Vagina (tissue), 2 donors: ENCODE measurements at regions not wholly inside any gene's neighbourhood (a gene's known extent, or its start where the extent isn't known, plus 50 kb on each side); places are given as distances from the start of the nearest gene placed in this dataset.

Experiments
- DNase-seq, 2 donors: peaks; one replicate each; pipeline ENCODE4 v3.0.0-alpha.2; 2017; ENCODE audit errors: extremely low spot score in 2 of 2
- H3K27ac ChIP-seq: fragments of 200-600 bp; sonication (generic); one replicate; pipeline ENCODE4 v1.5.1; 2019
- H3K27me3 ChIP-seq: fragments of 200-600 bp; sonication (generic); one replicate; pipeline ENCODE4 v1.5.1; 2019
- H3K36me3 ChIP-seq, 2 donors: fragments of 200-600 bp; sonication (generic); one replicate each; pipeline ENCODE4 v1.5.1; 2017 to 2019
- H3K4me1 ChIP-seq: fragments of 200-600 bp; sonication (generic); one replicate; pipeline ENCODE4 v1.5.1; 2019
- H3K4me3 ChIP-seq, 2 donors: fragments of 200-600 bp; sonication (generic); 1 replicate in 1 of 2; 2 replicates in 1 of 2; pipeline ENCODE4 v1.5.1; 2016 to 2019
- H3K9me3 ChIP-seq: fragments of 200-600 bp; sonication (generic); one replicate; pipeline ENCODE4 v1.5.1; 2019
- POLR2A ChIP-seq, 2 donors: fragments of 450-650 bp; IDR thresholded peaks; one replicate each; pipeline ENCODE4 v1.6.1; 2017; ENCODE audit warnings: antibody characterized with exemption in 2 of 2, mild to moderate bottlenecking in 2 of 2, moderate library complexity in 2 of 2
- POLR2AphosphoS5 ChIP-seq, 2 donors: sonication (generic); formaldehyde crosslinking; IDR thresholded peaks; one replicate each; pipeline ENCODE4 v1.9.0; 2017; ENCODE audit warnings: antibody characterized with exemption in 2 of 2, mild to moderate bottlenecking in 2 of 2, low read depth in 1 of 2; ENCODE audit not compliant: insufficient read depth in 1 of 2
- intact Hi-C: fragments of 100-400 bp; cut with DNase I; formaldehyde crosslinking; loops from one replicate; pipeline ENCODE4 v1.15.1; 2023
- TF ChIP-seq, protein P1 (sequence below), 3 experiments: fragments of 450-650 bp in 2 of 3; fragments of 200-600 bp in 1 of 3; sonication (generic) in 1 of 3; IDR thresholded peaks; one replicate each; pipeline ENCODE4 v1.5.1; 2017 to 2019; ENCODE audit warnings: antibody characterized with exemption in 3 of 3, mild to moderate bottlenecking in 2 of 3, moderate library complexity in 2 of 3

DNA sequence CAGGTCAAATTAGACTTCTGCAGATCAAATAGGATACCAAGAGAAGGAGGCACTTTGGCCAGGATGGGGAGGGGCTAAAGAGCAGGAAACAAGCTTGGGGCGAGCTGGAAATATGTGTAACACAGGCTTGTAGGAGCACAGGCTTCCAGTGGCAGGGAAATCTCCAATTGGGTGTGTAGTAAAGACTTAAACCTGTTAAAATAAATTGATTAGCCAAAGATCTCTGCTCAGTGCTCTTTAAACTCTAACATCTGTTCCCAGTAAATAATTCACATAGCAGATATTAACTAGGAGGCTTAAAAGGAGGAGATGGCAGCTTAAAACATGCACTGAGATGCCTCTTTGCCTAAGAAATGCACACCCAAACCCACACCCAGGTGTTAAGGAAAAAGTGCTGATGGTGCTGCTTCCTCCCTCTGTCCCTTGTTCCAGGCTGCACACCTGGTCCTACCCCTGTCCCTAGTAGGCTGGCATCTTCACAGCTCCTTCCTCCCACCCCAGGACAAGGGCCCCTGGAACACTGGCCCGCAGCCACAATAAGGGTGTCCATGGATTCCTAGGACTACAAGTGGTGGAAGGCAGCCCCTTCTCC, 93.5 kb upstream of the MLN start:
- DNase-seq, result no peak
- H3K9me3 ChIP-seq, result no peaks in the 10 kb centered on the region
- H3K4me3 ChIP-seq, result no peak overlapping the region
- peak overlapping the region; percentile 58 for H3K27ac ChIP-seq
- intact Hi-C loops, result no loop called here
- no peaks in the 10 kb centered on the region for H3K27me3 ChIP-seq
- no peak for TF ChIP-seq POLR2AphosphoS5 (IDR thresholded peaks at IDR 0.05; ENCODE audit: insufficient read depth in 1 of 2, low read depth in 1 of 2)
- TF ChIP-seq, protein P1, sequence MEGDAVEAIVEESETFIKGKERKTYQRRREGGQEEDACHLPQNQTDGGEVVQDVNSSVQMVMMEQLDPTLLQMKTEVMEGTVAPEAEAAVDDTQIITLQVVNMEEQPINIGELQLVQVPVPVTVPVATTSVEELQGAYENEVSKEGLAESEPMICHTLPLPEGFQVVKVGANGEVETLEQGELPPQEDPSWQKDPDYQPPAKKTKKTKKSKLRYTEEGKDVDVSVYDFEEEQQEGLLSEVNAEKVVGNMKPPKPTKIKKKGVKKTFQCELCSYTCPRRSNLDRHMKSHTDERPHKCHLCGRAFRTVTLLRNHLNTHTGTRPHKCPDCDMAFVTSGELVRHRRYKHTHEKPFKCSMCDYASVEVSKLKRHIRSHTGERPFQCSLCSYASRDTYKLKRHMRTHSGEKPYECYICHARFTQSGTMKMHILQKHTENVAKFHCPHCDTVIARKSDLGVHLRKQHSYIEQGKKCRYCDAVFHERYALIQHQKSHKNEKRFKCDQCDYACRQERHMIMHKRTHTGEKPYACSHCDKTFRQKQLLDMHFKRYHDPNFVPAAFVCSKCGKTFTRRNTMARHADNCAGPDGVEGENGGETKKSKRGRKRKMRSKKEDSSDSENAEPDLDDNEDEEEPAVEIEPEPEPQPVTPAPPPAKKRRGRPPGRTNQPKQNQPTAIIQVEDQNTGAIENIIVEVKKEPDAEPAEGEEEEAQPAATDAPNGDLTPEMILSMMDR (IDR thresholded peaks at IDR 0.05), result no peak
- no peaks in the 10 kb centered on the region for H3K36me3 ChIP-seq
- peaks cover 47% of the 10 kb centered on the region for H3K4me1 ChIP-seq

DNA sequence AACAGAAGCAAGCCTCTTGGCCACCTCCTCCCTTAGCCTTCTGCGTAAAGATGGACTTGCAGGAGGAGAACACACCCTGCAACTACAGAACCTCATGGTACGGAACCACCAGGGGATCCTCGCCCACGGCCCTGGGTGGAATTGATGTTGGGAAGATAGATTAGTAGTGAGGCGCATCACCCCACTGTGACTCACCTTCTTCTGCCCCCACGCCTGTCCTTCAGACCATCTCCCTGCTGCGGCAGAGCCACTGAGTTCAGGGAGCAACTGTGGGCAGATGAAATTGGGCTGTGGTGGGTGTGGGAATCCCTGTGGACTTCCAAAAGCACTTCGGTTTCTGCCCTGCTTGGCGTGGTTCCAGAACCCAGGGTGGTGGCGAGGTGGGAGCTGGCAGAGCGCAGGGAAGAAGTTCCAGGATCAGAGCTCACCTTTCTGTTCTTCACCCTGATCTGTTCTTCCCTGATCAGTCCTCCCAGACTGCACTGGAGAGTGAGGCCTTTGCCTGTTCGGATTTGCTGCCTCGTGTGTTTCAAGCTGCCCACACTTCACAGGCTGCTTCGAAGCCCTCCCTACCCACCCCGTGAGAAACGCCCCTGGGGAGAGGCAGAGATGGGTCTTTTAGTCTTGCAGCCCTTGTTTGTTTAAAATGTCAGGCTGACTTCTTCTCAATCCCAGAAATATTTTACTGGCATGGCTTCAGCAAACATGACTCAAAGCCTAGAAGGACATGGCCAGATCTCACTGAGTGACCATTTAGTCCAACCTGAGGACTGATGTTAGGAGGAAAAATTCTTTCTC, 92.8 kb upstream of the MLN start:
- TF ChIP-seq POLR2A (IDR thresholded peaks at IDR 0.05) (no peak), POLR2AphosphoS5 (IDR thresholded peaks at IDR 0.05; ENCODE audit: insufficient read depth in 1 of 2, low read depth in 1 of 2) (no peak)
- TF ChIP-seq, protein P1 (IDR thresholded peaks at IDR 0.05), result no peak
- Histone ChIP-seq H3K4me1 (peaks cover 47% of the 10 kb centered on the region), H3K27me3 (no peaks in the 10 kb centered on the region), H3K36me3 (no peaks in the 10 kb centered on the region), H3K9me3 (no peaks in the 10 kb centered on the region), H3K27ac (peak overlapping the region; percentile 58), H3K4me3 (no peak overlapping the region)
- DNase-seq, result no peak
- intact Hi-C loops, result no loop called here

DNA sequence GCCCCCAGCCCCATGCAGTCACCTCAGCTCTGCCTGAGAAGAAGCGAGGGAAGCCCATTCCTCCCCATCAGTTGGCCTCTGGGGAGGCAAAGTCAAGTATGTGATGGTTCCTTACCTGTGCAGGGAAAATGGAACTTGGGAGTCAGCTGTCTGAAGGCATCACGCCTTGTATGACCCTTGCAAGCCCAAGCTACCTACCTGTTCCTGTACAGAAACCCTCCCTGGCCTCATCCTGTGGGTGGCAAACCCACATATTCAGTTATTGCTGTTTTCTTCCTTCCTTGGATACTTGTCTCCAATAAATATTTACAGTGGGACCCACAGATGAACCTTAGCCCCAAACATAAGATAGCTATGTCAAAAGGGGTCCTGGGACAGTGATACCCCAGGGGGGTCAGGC, 92.2 kb upstream of the MLN start:
- peaks cover 47% of the 10 kb centered on the region for H3K4me1 ChIP-seq
- TF ChIP-seq, protein P1 (IDR thresholded peaks at IDR 0.05), result no peak
- TF ChIP-seq POLR2A (IDR thresholded peaks at IDR 0.05) (no peak), POLR2AphosphoS5 (IDR thresholded peaks at IDR 0.05; ENCODE audit: insufficient read depth in 1 of 2, low read depth in 1 of 2) (no peak)
- intact Hi-C loops, result no loop called here
- H3K9me3 ChIP-seq, result no peaks in the 10 kb centered on the region
- H3K27me3 ChIP-seq, result no peaks in the 10 kb centered on the region
- DNase-seq, result no peak
- H3K27ac ChIP-seq, result peak overlapping the region; percentile 58
- H3K4me3 ChIP-seq, result no peak overlapping the region
- no peaks in the 10 kb centered on the region for H3K36me3 ChIP-seq

DNA sequence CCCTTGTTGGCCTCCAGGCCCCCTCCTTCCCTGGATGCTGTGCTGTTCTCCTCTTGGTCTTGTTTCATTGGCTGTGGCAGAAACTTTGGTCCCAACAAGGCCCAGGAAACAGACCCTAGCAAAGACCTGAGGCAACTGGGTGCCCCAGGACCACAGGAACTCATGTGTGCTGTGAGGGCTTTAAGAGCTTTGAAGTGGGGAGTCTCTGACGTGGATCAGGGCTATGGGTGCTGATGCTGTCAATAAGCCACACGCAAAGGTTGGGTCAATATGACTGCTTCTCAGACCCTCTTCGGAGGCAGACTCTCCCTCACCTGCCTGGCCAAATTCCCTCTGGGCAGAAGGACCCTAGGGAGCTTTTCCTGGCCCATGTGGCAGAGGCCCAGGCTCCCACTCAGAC, 91.5 kb upstream of the MLN start:
- H3K27me3 ChIP-seq, result no peaks in the 10 kb centered on the region
- no peaks in the 10 kb centered on the region for H3K9me3 ChIP-seq
- TF ChIP-seq, protein P1 (IDR thresholded peaks at IDR 0.05), result no peak
- TF ChIP-seq POLR2AphosphoS5 (IDR thresholded peaks at IDR 0.05; ENCODE audit: insufficient read depth in 1 of 2, low read depth in 1 of 2) (no peak), POLR2A (IDR thresholded peaks at IDR 0.05) (no peak)
- peaks cover 47% of the 10 kb centered on the region for H3K4me1 ChIP-seq
- DNase-seq, result no peak
- no peak overlapping the region for H3K4me3 ChIP-seq
- intact Hi-C loops, result no loop called here
- peak overlapping the region; percentile 58 for H3K27ac ChIP-seq
- no peaks in the 10 kb centered on the region for H3K36me3 ChIP-seq

DNA sequence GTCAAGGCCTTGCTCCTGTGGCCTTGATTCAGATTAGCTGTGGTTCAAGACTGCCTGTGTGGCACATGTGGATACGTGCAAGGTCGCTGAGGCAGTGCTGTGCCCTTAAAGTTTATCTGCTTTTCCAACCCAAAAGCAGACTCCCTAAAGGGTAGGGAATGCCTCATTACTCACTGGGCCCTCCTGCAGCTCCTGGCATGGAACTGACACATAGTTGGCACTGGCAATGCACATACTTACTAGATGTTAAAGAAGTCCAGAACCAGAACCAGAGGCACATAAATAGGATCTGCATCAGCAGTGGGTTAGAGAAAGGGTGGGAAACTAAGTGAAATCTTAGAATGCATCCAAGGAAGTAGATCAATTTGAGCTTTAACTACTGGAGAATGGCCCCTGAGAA, 90.6 kb upstream of the MLN start:
- H3K4me3 ChIP-seq, result no peak overlapping the region
- peaks cover 47% of the 10 kb centered on the region for H3K4me1 ChIP-seq
- no peaks in the 10 kb centered on the region for H3K36me3 ChIP-seq
- H3K9me3 ChIP-seq, result no peaks in the 10 kb centered on the region
- intact Hi-C loops, result loop anchor here (5.0 kb wide), 1 partner anchor 1298 kb away; no protein-coding TSS in a partner anchor
- no peak overlapping the region for H3K27ac ChIP-seq
- no peak for DNase-seq
- no peaks in the 10 kb centered on the region for H3K27me3 ChIP-seq
- TF ChIP-seq, protein P1 (IDR thresholded peaks at IDR 0.05), result no peak
- no peak for TF ChIP-seq POLR2A (IDR thresholded peaks at IDR 0.05)
- TF ChIP-seq POLR2AphosphoS5 (IDR thresholded peaks at IDR 0.05; ENCODE audit: insufficient read depth in 1 of 2, low read depth in 1 of 2), result no peak
